T-helper 1 cell treated with Interleukin-12 subunit alpha and Interleukin-12 subunit beta and Interleukin-4 antibody, amounts not matched to agents 30 ng/mL and 1 ng/mL, for 36 hours (primary cell): ENCODE measurements at regions not wholly inside any gene's neighbourhood (a gene's known extent, or its start where the extent isn't known, plus 50 kb on each side); places are given as distances from the start of the nearest gene placed in this dataset.
"Not testable (repeated sequence)": the region's sequence is repeated elsewhere in the genome, so short reads cannot be mapped to it uniquely, and the experiment has no call there.

Experiments
- intact Hi-C: fragments of 100-400 bp; cut with micrococcal nuclease; formaldehyde crosslinking; loops from one replicate; pipeline ENCODE4 v1.15.1; 2024

DNA sequence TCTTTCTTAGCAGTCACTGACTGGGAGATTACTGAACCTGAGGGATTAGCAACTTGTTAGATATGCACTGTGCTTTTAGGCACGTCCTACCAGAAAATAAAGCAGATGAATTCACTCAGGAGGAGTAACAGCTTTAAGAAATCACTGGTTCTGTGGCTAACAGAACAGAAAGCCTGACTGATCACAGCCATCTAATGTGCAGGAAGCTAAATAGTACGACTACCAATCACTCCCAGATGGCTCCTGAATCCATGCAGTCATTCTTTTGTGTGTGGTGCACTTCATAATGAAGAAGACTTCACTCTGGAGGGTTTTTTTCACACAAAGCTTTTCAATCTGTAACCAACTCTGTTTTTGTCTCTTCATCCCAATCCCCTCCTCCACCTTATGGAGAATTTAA is 305.3 kb upstream of the INTU start:
- intact Hi-C loops, result no loop called here

DNA sequence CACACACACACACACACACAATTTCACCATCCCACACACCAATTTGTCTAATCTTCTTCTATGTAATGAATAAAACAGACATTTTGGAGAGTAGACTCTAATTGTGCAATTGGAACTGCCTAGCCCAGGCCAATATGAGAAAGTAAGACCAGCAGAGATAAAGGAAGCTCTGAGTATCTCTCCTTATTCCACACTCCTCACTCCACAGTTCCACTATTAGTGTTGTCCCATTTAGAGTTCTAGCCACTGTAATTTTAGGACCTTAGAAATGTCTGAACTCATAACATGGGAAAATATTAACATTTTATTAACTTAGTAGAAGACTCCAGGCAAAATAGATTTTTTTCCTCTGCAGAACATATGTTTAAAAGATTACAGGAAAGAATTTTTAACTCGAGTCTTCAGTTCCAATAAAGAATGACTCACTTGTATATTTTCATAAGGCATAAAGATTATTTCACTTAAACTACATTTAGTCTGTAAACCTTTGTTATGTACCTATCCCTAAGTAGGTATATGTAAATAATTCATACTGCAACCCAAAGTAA is 297.6 kb upstream of the INTU start:
- intact Hi-C loops, result no loop called here

DNA sequence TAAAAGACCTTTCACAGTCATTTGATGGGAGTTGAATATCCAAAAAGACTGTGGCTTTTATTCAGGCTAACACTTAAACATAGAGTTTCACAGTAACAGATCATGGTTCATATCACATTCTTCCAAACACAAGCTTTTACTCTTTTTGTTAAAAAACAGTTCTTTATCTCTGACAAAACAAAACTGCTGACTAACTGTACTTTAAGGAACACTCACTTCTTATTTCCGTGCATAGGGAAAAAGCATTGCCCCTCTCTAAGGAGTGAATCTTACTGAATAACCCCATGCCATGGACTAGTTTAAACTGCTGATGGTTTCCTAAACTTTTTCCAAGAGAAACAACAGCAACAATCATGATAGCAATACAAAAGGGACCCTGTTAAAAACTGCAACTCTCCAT is 297.0 kb upstream of the INTU start:
- intact Hi-C loops, result no loop called here

DNA sequence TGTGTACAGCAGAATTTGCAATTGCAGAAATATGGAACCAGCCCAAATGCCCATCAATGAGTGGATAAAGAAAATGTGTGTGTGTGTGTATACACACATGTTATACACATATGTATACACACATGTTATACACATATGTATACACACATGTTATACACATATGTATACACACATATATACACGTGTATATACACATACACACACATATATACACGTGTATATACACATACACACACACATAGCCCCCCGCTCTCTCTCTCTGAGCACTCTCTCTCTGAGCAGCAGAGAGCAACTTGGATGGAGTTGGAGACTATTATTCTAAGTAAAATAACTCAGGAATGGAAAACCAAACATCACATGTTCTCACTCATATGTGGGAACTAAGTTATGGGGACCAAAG is 289.6 kb upstream of the INTU start:
- intact Hi-C loops, result not testable (repeated sequence)

DNA sequence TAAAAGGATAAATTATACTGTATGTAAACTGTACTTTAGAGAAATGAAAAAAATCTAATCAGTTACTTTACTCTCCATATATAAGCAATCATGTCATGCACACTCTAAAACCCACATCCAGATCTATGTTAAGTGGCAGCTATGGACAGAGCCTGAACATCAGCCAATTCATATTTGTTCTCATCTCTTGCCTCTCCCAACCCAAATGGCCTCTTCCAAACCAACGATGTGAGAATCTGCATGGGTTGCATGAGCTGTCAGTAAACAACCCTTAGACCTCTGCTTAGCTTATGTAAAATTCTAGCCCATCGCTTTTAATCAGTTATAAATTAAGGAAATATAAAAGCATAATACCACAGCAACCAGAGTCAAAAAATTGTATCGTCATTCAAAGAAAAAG is 288.7 kb upstream of the INTU start:
- intact Hi-C loops, result no loop called here

DNA sequence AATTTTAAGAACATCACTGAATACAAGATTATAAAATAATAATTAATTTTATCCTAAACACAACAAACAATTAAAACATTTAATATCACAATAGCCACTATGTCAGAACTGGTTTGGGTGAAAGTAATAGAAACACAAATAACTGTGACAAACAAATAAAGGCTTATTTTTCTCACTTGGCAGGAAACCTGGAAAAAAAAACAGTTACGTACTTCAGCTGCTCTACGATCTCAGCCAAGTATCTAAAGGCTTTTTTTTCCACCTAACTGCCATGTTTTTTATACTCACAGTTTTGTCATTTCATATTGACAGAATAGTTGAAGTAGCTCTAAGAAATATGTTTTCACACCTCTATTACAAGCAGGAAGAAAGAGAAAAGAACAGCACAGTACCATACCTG is 284.8 kb upstream of the INTU start:
- intact Hi-C loops, result no loop called here

DNA sequence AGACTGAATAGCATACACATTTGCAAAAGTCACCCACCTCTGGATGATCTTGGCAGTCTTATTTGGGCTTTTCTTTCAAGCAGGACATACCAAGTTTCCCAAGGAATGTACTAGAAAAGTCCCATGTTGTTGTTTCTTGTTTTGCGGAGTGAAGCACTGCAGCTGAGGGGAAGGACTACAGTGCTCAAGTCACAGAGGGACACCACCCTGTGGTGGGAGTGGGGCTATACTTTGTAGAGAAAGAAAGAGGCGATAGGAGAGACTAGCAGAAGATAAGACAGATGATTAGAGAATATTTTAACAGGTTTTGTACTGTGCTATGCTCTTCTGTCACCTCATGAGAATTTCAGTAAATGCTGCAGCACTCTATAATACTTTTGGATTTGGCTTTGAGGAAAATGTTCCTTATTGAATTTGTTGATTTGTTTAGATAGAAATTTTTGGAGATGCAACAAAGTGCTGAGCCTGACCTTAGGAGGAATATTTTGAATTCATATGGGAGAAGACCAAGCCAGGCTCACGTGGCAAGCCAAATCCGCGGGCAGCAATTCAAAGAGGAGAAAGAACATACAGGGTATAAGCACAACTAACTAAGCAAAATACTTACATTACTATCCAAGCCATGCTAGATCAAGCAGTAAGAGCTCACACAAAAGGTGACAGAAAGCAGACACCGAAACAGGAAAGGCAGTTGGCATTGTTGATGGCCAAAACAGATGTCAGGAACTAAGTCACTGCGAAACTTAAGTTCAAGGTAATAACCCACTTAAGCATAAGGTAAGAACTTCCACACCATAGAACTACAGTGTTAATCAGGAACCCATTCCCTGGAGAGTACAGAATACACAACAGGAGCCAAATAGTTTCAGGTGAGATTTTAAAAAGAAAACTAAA is 280.3 kb upstream of the INTU start:
- intact Hi-C loops, result no loop called here

DNA sequence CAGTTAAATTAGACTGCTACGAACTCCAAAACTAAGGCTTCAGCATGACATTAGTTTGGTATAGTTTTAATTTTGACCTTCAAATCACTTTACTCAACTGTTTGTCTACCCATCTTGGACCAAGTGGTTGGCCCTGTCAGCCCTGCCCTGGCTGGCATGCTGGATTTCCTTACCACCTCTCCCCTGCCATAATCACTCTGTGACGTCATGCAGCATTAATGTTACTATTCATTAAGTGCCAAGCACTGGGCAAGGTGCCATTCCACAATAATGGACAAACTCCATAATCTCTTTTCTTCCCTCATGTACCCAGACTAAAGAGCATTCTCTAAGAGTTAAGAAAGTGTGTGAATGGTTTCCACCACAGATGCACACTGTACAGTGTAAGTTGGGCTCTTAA is 277.0 kb upstream of the INTU start:
- intact Hi-C loops, result no loop called here

DNA sequence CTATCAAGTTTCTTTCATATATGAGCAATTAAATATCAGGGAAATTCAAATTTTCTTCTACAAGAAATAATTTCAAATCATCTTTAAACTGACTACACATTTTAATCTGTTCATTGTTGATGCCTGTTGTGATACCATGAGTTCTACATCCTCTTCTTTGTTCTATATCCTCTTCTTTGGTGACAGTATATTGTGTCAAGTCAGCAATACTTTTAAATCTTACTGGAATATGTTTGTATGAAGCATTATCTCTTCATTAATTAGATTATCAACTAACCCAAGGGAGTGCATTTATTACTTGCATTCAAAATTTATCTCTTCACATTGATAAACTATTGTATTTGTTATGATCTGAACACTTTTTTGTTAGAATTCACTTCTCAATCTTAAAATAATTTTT is 275.0 kb upstream of the INTU start:
- intact Hi-C loops, result no loop called here

DNA sequence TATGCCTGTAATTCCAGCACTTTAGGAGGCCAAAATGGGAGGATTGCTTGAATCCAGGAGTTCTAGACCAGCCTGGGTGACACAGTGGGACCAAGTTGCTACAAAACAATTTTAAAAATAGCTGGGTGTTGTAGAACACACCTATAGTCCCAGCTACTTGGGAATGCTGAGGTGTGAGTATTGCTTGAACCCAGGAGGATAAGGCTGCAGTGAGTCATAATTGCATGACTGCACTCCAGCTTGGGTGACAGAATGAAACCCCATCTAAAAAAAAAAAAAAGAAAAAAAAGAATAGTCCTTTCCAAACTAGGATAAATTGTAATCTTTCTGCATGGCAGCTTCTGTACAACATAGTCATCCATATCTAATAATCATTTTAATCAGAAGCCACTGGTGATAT is 270.1 kb upstream of the INTU start:
- intact Hi-C loops, result no loop called here

DNA sequence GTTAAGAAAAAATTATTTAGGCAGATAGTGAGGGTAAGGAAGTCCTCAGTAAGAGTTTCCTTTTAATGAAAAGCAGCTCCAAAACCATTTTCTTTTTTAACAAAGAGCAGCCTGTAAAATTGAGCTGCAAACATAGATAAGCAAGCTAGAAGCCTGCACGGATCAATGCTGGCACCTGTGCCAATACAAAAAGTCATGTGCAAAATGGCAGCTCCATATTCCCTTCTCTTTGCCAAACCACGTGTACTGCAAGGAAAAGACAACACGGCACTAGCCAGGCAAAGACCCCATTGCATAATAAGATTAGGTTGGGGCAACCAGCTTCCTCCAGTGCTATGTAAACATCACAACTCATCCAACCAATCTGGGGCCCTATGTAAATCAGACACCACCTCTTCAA is 268.4 kb upstream of the INTU start:
- intact Hi-C loops, result no loop called here

DNA sequence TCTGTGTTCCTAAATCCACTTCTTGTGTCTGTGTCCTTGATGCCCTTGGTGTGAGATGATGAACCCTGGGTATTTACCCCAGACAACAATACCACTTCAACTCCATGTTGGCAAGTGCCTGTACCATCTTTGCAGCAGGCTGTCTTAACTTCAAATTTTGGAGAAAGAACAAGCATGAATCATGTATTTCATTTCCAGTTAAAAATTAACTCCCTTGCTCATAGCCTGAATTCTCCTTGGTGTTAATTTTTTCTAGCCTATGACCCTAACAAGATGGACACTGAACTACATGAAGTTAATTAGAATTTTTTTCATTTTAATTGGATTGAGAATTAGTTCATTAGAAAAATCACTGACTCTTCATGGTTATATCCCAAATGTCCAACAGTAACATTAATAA is 267.8 kb upstream of the INTU start:
- intact Hi-C loops, result no loop called here

DNA sequence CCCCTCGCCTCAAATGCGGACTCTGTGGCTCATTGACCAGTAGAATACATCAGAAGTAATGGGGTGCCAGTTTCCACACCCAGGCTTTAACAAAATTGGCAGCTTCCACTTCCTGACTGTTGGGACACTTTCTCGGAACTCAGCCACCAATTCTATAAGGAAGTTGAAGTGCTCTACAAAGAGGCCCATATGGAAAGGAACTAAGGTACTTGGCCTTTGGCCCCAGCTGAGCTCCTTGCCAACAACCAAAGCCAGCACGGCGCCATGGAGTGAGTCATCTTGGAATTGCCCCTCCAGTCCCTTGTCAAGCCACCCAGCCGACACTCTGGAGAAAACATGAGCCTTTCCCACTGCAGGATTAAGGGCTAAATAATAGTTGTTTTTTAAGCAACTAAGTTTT is 262.2 kb upstream of the INTU start:
- intact Hi-C loops, result no loop called here

DNA sequence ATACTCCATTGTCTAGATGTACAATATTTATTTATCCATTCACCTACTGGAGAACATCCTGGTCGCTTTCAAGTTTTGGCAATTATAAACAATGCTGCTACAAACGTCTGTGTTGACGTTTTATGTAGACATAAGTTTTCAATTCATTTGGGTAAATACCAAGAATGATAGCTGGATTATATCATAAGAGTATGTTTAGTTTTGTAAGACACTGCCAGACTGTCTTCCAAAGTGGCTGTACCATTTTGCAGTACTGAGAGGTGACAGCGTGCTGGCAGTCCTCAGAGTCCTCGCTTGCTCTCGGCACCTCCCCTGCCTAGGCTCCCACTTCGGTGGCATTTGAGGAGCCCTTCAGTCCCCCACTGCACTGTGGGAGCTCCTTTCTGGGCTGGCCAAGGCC is 253.3 kb upstream of the INTU start:
- intact Hi-C loops, result no loop called here

DNA sequence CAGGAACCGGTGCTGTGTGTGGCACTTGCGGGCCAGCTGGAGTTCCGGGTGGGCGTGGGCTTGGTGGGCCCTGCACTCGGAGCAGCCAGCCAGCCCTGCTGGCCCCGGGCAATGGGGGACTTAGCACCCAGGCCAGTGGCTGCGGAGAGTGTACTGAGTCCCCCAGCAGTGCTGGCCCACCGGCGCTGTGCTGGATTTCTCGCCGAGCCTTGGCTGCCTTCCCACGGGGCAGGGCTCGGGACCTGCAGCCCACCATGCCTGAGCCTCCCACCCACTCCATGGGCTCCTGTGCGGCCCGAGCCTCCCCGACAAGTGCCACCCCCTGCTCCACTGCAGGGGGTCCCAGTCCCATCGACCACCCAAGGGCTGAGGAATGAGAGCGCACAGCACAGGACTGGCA is 252.8 kb upstream of the INTU start:
- intact Hi-C loops, result not testable (repeated sequence)

DNA sequence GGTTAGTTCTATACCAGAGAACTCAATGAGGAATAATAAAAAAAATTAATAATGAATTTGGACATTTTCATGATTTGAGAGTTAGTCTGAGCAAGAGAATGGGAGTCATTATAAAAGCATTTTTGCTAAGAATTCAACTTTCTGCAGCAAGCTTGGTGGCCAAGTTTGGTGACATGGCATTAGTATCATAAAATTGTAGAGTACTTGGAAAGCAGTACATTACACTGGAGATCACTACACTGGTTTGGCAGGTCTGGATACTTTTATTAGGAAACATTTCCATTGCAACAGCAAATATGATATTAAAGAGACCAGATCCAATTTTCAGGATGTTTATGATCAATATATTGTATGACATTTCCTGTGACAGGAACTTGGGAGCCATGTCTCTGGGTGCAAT is 249.1 kb upstream of the INTU start:
- intact Hi-C loops, result no loop called here

DNA sequence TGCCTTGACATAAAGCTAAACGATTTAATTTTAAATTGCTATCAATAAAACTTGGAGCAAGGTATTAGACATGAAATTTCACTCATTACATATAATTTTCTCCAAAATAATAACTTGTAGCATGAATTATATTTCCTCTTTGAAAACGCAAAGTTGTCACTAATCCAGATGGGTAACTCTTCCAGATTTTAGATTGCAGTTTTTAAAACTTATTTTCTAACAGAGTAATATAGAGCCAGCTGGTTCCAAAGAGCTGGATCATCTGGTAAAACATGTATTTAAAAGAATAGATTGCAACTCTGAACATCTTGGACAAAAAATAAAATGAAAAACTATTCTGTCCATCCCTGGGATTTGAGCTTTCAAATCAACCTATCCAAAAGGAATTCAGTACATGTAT is 238.2 kb upstream of the INTU start:
- intact Hi-C loops, result no loop called here

DNA sequence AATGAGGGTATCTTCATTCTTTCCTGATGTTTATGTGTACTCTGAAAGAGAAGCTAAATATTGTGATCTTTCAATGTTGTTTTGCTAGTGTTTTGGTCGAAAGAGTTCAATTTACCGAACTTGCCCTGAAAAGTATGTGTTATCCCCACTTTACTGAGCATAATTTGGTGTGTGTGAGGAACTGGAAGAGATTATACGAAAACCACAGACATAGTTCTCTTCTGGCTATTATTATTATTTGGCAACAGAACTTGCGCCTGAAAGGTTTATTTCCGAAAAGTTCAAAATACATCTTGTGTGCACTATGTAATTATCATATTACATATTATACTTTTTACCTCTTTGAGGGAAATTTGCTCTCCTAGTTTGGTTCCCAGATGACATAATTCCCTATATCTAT is 232.5 kb upstream of the INTU start:
- intact Hi-C loops, result no loop called here

DNA sequence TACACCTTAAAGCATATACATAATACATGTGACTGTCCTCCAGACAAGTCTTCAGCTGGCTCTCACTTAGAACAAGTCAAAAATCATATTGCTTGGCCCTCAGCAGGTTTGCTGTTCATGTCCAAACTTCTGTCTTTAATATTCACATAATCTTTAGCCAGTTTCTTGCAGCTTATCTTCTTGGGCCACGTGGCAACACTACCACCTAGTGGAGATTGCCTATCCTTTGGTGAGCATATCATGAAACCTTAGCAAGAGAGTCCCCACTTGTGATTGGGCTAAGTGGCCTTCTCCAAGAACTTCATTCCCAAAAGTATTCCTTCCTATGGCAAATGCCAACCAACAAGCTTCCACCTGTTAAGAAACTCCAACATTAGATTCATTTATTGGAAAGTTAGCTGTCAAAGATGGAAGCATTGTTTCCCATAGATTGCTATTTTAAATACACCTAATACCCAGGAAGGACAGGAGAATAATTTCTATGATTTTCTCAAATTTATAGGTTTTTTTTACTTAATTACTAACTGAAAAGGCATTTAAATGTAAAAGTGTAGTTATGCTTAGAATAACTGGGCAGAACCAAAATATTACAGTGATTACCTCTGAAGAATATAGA is 231.9 kb upstream of the INTU start:
- intact Hi-C loops, result no loop called here

DNA sequence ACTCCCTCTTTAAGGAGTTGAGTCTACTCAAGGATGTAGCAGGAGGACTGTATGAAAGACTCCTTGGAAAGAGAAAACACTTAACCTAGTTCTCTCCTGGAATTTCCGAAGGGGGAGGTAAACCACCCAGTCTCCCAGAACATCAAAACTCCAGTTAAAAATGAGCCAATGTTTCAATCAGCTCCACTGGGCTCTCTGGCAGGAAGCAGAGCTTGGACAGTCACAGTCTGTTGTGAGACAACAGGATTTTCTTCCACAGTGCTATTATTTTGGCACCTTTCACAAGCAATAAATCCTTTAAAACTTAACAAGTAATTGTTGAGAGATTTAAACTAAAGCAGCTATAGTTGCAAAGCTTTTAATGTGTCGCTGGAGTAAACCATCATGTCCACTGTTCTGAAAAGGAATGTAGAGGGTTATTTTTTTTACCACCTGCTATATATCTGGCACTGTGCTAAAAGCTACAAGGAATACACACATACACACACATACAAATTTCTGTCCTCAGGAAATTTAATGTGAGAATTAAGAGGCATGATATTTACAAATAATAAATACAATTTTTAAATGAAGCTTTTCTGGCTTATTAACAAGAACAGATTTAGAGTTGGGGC is 229.2 kb upstream of the INTU start:
- intact Hi-C loops, result no loop called here

DNA sequence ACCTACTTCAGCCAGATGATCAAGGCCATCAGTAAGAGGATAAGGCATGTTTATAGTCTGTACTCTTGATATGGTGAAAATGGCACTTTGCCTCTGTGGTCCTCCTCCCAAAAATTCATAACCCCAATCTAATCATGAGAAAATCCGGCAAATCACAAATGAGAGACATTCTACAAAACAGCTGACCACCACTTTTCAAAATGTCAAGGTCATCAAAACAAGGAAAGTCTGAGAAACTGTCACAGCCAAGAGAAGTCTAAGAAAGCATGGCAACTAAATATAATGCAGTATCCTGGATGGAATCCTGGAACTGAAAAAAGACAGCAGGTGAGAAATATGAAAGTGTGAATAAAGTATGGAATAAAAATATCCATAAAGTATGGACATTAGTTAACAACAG is 226.6 kb upstream of the INTU start:
- intact Hi-C loops, result no loop called here

DNA sequence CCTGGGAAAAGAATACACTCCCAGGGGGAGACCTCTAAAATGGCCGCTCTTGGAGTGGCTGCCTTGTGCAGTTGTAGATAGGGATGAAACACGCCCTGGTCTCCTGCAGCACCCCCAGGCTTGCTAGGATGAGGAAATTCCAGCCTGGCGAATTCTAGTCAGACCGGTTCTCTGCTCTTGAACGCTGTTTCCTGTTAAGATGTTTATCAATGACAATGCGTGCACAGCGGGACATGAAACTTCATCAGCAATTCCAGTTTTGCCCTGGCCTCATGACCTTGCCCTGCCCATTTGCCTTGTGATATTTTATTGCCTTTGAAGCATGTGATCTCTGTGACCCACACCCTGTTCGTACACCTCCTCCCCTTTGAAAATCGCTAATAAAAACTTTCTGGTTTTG is 225.2 kb upstream of the INTU start:
- intact Hi-C loops, result not testable (repeated sequence)

DNA sequence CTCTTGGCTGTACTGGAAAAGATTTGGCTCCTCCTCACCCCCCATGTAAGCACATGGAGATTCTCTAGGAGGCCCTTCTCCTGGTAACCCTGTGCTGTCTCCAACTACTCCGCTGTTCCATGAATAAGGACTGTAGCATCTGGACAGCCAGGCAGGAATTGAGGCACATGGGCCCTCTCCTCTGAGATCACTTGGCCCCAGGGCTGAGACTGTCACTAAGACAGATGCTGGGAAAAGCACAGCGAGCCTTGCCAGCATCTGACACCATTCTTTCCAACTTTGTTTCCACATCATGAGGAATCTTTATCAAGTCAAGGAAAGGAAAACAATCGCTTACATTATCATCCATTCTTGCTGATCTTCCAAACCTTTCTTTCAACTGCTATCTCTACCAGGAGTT is 222.6 kb upstream of the INTU start:
- intact Hi-C loops, result no loop called here
